HFF-Myc (cell line): ENCODE measurements at regions not wholly inside any gene's neighbourhood (a gene's known extent, or its start where the extent isn't known, plus 50 kb on each side); places are given as distances from the start of the nearest gene placed in this dataset.

Source experiments
- DNase-seq: peaks from one replicate; pipeline ENCODE4 v3.0.0-alpha.2; 2011; ENCODE audit warnings: low read depth; ENCODE audit errors: extremely low read depth
- H3K4me3 ChIP-seq: replicated peaks from 2 replicates; pipeline ENCODE4 v1.5.1; 2011; ENCODE audit warnings: low read depth, mild to moderate bottlenecking, control low read depth, low read length
- TF ChIP-seq, protein P1 (sequence below): IDR thresholded peaks from 2 replicates; pipeline ENCODE4 v1.5.1; 2012; ENCODE audit warnings: mild to moderate bottlenecking, low read depth, low read length, control low read depth; ENCODE audit errors: missing control alignments

DNA sequence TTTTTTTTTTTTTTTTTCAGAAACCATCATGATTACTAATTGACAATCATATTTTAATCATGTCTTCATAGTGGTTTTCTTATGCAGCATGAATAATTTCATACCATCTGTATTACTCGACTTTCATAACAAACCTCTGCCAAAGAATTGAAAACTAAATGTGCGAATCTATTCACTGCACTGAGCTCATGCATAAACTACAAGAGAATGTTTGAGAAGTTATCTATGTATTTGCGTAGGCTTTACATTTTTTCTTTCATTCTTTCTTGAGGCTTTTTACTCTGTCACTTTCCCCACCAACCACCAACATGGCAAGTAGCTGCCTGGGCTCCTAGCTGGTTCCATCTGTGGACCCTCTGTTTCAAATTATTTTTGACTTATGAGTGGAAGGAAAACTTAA is 1761.0 kb downstream of the STIM2 start:
- TF ChIP-seq, protein P1, sequence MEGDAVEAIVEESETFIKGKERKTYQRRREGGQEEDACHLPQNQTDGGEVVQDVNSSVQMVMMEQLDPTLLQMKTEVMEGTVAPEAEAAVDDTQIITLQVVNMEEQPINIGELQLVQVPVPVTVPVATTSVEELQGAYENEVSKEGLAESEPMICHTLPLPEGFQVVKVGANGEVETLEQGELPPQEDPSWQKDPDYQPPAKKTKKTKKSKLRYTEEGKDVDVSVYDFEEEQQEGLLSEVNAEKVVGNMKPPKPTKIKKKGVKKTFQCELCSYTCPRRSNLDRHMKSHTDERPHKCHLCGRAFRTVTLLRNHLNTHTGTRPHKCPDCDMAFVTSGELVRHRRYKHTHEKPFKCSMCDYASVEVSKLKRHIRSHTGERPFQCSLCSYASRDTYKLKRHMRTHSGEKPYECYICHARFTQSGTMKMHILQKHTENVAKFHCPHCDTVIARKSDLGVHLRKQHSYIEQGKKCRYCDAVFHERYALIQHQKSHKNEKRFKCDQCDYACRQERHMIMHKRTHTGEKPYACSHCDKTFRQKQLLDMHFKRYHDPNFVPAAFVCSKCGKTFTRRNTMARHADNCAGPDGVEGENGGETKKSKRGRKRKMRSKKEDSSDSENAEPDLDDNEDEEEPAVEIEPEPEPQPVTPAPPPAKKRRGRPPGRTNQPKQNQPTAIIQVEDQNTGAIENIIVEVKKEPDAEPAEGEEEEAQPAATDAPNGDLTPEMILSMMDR = no peak
- no peak for DNase-seq
- no peak overlapping the region for H3K4me3 ChIP-seq

DNA sequence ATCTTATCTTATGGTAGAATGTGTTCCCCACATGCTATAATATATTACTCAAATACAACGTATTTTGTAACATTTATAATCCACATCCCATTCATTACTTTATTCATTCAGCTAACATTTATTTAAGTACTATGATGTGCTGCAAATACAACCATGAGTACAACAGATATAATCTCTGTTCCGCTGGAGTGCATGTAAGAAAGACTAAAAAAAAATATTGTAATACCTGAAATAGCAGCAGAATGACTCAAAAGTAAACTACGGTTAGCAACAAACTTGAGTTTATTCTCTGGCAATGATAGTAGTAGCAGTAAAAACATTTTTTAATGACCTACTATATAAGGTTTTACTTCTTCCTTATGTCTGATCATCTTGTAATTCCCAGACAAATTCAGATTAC is 1776.3 kb downstream of the STIM2 start:
- DNase-seq = no peak
- H3K4me3 ChIP-seq = no peak overlapping the region
- TF ChIP-seq, protein P1 = no peak

DNA sequence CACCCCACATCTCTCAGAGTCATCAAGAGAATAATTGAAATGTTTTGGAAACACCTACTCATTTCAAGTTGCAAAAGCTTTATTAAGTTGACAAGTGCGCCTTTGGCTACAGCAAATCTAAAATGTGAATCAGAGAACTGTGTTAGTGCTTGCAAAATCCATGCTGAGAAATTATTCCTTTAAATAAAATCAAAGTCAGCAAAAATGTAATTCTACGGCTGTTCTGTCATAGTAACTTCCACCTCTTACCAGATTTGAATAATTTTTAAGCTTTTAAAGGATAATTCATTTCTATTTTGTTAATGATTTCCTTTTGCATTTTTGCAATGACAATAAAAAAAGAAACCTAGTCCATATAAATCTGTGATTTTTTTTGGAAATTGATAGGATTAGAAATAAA is 1779.1 kb downstream of the STIM2 start:
- no peak for DNase-seq
- H3K4me3 ChIP-seq = no peak overlapping the region
- TF ChIP-seq, protein P1 = no peak

DNA sequence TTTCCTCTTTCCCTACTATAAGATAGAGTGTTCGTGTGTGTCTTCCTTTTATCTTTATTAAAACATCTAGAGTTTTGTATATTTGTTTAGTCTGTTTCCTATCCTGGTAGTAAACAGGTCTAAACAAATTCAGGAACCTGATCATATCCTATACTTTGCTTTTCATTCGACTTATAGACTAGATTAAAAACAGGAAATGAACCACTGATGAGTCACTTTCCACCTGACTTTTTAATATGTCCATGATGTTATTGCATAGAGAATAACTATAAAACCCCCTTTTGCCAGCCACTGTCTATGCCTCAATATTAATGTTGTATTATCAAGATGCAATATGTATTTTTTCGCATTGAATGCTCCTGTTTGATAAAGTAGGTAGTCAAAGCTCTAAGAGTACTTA is 1794.0 kb downstream of the STIM2 start:
- no peak overlapping the region for H3K4me3 ChIP-seq
- DNase-seq = peak; percentile 4
- TF ChIP-seq, protein P1 = no peak

DNA sequence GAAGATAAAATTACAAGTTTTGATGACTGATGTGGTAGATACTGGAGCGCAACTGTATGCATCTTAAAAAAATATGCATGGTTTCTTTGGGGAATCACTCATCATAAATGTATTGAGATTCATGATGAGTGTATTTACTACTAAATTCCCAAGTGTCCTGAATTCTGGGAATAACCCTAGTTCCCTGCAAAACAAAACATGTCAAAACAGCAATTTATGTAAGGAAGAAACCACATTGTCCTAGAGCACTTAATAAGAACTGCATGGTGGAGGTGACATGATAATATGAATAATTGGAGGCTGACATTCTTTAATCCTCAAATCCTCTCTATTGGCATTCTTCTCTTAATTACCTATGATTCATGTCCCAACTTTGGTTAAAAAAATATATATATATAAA is 1804.7 kb downstream of the STIM2 start:
- no peak overlapping the region for H3K4me3 ChIP-seq
- DNase-seq = no peak
- TF ChIP-seq, protein P1 = no peak

DNA sequence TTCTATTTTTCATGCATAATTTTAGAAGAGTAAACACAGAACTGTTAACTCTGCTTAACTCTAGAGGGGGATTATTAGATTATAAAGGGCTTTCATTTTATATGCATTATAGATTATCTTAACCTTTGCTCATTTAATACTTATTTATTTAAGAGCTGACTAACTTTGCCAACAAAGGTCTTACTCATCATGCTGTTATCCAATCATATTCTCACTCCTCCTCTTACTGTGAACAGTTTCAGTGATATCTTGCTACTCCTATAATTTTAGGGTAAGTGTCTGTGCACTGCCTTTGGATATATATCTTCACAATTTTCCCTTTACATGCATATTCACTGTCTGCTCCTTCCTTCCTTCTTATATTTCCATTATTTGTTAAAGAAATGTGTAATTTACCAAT is 1814.9 kb downstream of the STIM2 start:
- no peak for DNase-seq
- no peak overlapping the region for H3K4me3 ChIP-seq
- TF ChIP-seq, protein P1 = no peak

DNA sequence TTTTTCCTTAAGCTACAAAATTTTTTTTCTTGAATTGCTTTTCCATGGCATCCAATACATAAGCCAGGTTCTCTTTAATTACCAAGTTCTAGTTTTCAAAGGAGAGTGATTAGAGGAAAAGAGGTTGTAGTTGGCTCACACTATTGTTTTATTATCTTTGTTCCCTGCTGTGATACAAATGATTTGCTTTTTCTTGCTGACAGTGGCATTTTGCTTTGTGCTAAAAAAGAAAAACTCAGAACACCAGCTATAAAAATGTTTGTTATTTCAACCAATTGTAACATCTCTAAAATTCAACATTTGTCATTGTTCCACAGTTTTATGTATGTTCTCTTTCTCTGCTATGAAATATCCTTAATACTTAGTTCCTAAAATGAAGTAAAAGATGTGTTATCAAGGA is 1817.2 kb downstream of the STIM2 start:
- H3K4me3 ChIP-seq = no peak overlapping the region
- DNase-seq = no peak
- TF ChIP-seq, protein P1 = no peak
